ENCODE measurements at regions not wholly inside any gene's neighbourhood (a gene's known extent, or its start where the extent isn't known, plus 50 kb on each side); places are given as distances from the start of the nearest gene placed in this dataset.
"Not testable (repeated sequence)": the region's sequence is repeated elsewhere in the genome, so short reads cannot be mapped to it uniquely, and the experiment has no call there.

- no peak for DNase-seq
These were observed 506.1 kb upstream of the HTR2C start for GRCh38 chrX:114077773-114078172.

GRCh38 chrX:114075073-114075673, 508.7 kb upstream of the HTR2C start:
- no peak for DNase-seq

- no peak for DNase-seq
These were observed 510.0 kb upstream of the HTR2C start for GRCh38 chrX:114073926-114074325.

- DNase-seq: no peak
These were observed 512.5 kb upstream of the HTR2C start for GRCh38 chrX:114071412-114071811.

- no peak for DNase-seq
These were observed 518.2 kb upstream of the HTR2C start for GRCh38 chrX:114065577-114066223.

- no peak for DNase-seq
These were observed 522.7 kb upstream of the HTR2C start for GRCh38 chrX:114061226-114061625.

- no peak for DNase-seq
These were observed 524.9 kb upstream of the HTR2C start for GRCh38 chrX:114058988-114059418.

GRCh38 chrX:114057422-114057821, 526.5 kb upstream of the HTR2C start:
- DNase-seq: not testable (repeated sequence)

GRCh38 chrX:114051667-114052315, 532.1 kb upstream of the HTR2C start:
- DNase-seq: no peak

- no peak for DNase-seq
These were observed 533.6 kb upstream of the HTR2C start for GRCh38 chrX:114050075-114050796.

- no peak for DNase-seq
These were observed 534.8 kb upstream of the HTR2C start for GRCh38 chrX:114049063-114049462.

- DNase-seq: no peak
These were observed 536.3 kb upstream of the HTR2C start for GRCh38 chrX:114047558-114047957.

- no peak for DNase-seq
These were observed 537.1 kb upstream of the HTR2C start for GRCh38 chrX:114046695-114047279.

GRCh38 chrX:114041470-114041869, 542.4 kb upstream of the HTR2C start:
- not testable (repeated sequence) for DNase-seq

GRCh38 chrX:114040661-114041269, 543.1 kb upstream of the HTR2C start:
- not testable (repeated sequence) for DNase-seq

- not testable (repeated sequence) for DNase-seq
These were observed 543.8 kb upstream of the HTR2C start for GRCh38 chrX:114040111-114040510.

- no peak for DNase-seq
These were observed 545.5 kb upstream of the HTR2C start for GRCh38 chrX:114038358-114038757.

GRCh38 chrX:114037515-114037914, 546.4 kb upstream of the HTR2C start:
- DNase-seq: no peak

- no peak for DNase-seq
These were observed 554.8 kb upstream of the HTR2C start for GRCh38 chrX:114028907-114029662.

- DNase-seq: no peak
These were observed 566.8 kb upstream of the HTR2C start for GRCh38 chrX:114017086-114017485.

- DNase-seq: no peak
These were observed 567.9 kb upstream of the HTR2C start for GRCh38 chrX:114015966-114016365.

GRCh38 chrX:114006664-114007063, 577.2 kb upstream of the HTR2C start:
- DNase-seq: no peak

All from SHP77 treated with DMSO at 0.1 percent for 48 hours (cell line).